ENCODE measurements at regions not wholly inside any gene's neighbourhood (a gene's known extent, or its start where the extent isn't known, plus 50 kb on each side); places are given as distances from the start of the nearest gene placed in this dataset.
"Not testable (repeated sequence)": the region's sequence is repeated elsewhere in the genome, so short reads cannot be mapped to it uniquely, and the experiment has no call there.

- H3K23ac ChIP-seq (ENCODE audit: insufficient read length); H3K27ac ChIP-seq (ENCODE audit: low read depth, low read length); H3K79me2 ChIP-seq (ENCODE audit: control insufficient read depth in 1 of 2, insufficient read depth in 2 of 2, low read length in 2 of 2); H3K4me2 ChIP-seq (ENCODE audit: insufficient read depth in 1 of 2, low read depth in 2 of 2, low read length in 2 of 2); DNase-seq (ENCODE audit: low read depth in 1 of 2, low spot score in 2 of 2); H3K18ac ChIP-seq (ENCODE audit: extremely low read depth, low read length); H3K23me2 ChIP-seq (ENCODE audit: low read depth, low read length); H4K20me1 ChIP-seq (replicated peaks in 1 of 2; ENCODE audit: control insufficient read depth in 1 of 2, insufficient read depth in 2 of 2, low read length in 2 of 2); H3K4me3 ChIP-seq (ENCODE audit: extremely low read depth in 1 of 4, insufficient read depth in 2 of 4, low read depth in 3 of 4, low read length in 4 of 4); H4K91ac ChIP-seq (replicated peaks; ENCODE audit: insufficient read length, low read length); H3K56ac ChIP-seq (replicated peaks; ENCODE audit: insufficient read length, low read depth, low read length); H2AFZ ChIP-seq (ENCODE audit: low read length); H3K14ac ChIP-seq (ENCODE audit: insufficient read length); FAIRE-seq; H2BK15ac ChIP-seq (ENCODE audit: low read length); H3K4me1 ChIP-seq (replicated peaks in 1 of 4; ENCODE audit: control insufficient read depth in 3 of 4, insufficient read depth in 4 of 4, low read length in 3 of 4); POLR2A ChIA-PET (ENCODE audit: partially characterized antibody); H3K4ac ChIP-seq (replicated peaks; ENCODE audit: insufficient read length, low read depth, low read length); H4K5ac ChIP-seq (ENCODE audit: insufficient read length, low read depth, low read length); H2BK12ac ChIP-seq (ENCODE audit: low read depth, low read length); H2BK20ac ChIP-seq (ENCODE audit: low read length); H3K27me3 ChIP-seq (replicated peaks in 1 of 4; ENCODE audit: control insufficient read depth in 3 of 4, extremely low read depth in 1 of 4, insufficient read depth in 3 of 4, low read length in 3 of 4); CTCF ChIA-PET (ENCODE audit: partially characterized antibody); H2BK5ac ChIP-seq (ENCODE audit: low read depth, low read length); H4K8ac ChIP-seq (ENCODE audit: extremely low read depth, insufficient read depth, low read length); H3K79me1 ChIP-seq (ENCODE audit: low read depth, low read length); H2BK120ac ChIP-seq (replicated peaks; ENCODE audit: low read depth, low read length); H3K9ac ChIP-seq (replicated peaks in 1 of 4; ENCODE audit: extremely low read depth in 1 of 4, low read depth in 3 of 4, low read length in 3 of 4); H2AK5ac ChIP-seq (ENCODE audit: low read depth, low read length); H3K36me3 ChIP-seq (ENCODE audit: control insufficient read depth in 2 of 4, insufficient read depth in 4 of 4, low read length in 3 of 4); H3K9me3 ChIP-seq (ENCODE audit: insufficient read depth in 2 of 2, low read depth in 1 of 2, low read length in 1 of 2): not testable (repeated sequence)
- WGBS, 2 experiments (ENCODE audit: extremely low coverage in 1 of 2, insufficient coverage in 1 of 2, insufficient read length in 1 of 2, insufficient replicate concordance in 2 of 2, low coverage in 1 of 2, low lambda C conversion rate in 2 of 2, missing lambda C conversion rate in 1 of 2) = 94% methylated on average over 2 of the region's 3 CpGs; no CpG with 5 or more reads in 1 of the 2 experiments
Measured at GRCh38 chrX:92873359-92874055, 799.9 kb downstream of the NAP1L3 start.

- WGBS, 2 experiments (ENCODE audit: extremely low coverage in 1 of 2, insufficient coverage in 1 of 2, insufficient read length in 1 of 2, insufficient replicate concordance in 2 of 2, low coverage in 1 of 2, low lambda C conversion rate in 2 of 2, missing lambda C conversion rate in 1 of 2) = 97% methylated on average over 3 of the region's 3 CpGs; no CpG with 5 or more reads in 1 of the 2 experiments
- H3K4ac ChIP-seq (replicated peaks; ENCODE audit: insufficient read length, low read depth, low read length); H4K91ac ChIP-seq (replicated peaks; ENCODE audit: insufficient read length, low read length); H3K27ac ChIP-seq (ENCODE audit: low read depth, low read length); H3K4me1 ChIP-seq (replicated peaks in 1 of 4; ENCODE audit: control insufficient read depth in 3 of 4, insufficient read depth in 4 of 4, low read length in 3 of 4); H3K9ac ChIP-seq (replicated peaks in 1 of 4; ENCODE audit: extremely low read depth in 1 of 4, low read depth in 3 of 4, low read length in 3 of 4); H4K5ac ChIP-seq (ENCODE audit: insufficient read length, low read depth, low read length); H3K79me2 ChIP-seq (ENCODE audit: control insufficient read depth in 1 of 2, insufficient read depth in 2 of 2, low read length in 2 of 2); DNase-seq (ENCODE audit: low read depth in 1 of 2, low spot score in 2 of 2); H3K14ac ChIP-seq (ENCODE audit: insufficient read length); H3K27me3 ChIP-seq (replicated peaks in 1 of 4; ENCODE audit: control insufficient read depth in 3 of 4, extremely low read depth in 1 of 4, insufficient read depth in 3 of 4, low read length in 3 of 4); H2BK120ac ChIP-seq (replicated peaks; ENCODE audit: low read depth, low read length); H2BK20ac ChIP-seq (ENCODE audit: low read length); H4K8ac ChIP-seq (ENCODE audit: extremely low read depth, insufficient read depth, low read length); H3K23me2 ChIP-seq (ENCODE audit: low read depth, low read length); H3K18ac ChIP-seq (ENCODE audit: extremely low read depth, low read length); H3K56ac ChIP-seq (replicated peaks; ENCODE audit: insufficient read length, low read depth, low read length); H2BK12ac ChIP-seq (ENCODE audit: low read depth, low read length); H4K20me1 ChIP-seq (replicated peaks in 1 of 2; ENCODE audit: control insufficient read depth in 1 of 2, insufficient read depth in 2 of 2, low read length in 2 of 2); H3K23ac ChIP-seq (ENCODE audit: insufficient read length); H2BK15ac ChIP-seq (ENCODE audit: low read length); H2AK5ac ChIP-seq (ENCODE audit: low read depth, low read length); H3K36me3 ChIP-seq (ENCODE audit: control insufficient read depth in 2 of 4, insufficient read depth in 4 of 4, low read length in 3 of 4); POLR2A ChIA-PET (ENCODE audit: partially characterized antibody); FAIRE-seq; H3K79me1 ChIP-seq (ENCODE audit: low read depth, low read length); H3K4me2 ChIP-seq (ENCODE audit: insufficient read depth in 1 of 2, low read depth in 2 of 2, low read length in 2 of 2); CTCF ChIA-PET (ENCODE audit: partially characterized antibody); H3K9me3 ChIP-seq (ENCODE audit: insufficient read depth in 2 of 2, low read depth in 1 of 2, low read length in 1 of 2); H2BK5ac ChIP-seq (ENCODE audit: low read depth, low read length); H3K4me3 ChIP-seq (ENCODE audit: extremely low read depth in 1 of 4, insufficient read depth in 2 of 4, low read depth in 3 of 4, low read length in 4 of 4); H2AFZ ChIP-seq (ENCODE audit: low read length): not testable (repeated sequence)
Measured at GRCh38 chrX:92849998-92850397, 823.4 kb downstream of the NAP1L3 start.
